ENCODE measurements at regions not wholly inside any gene's neighbourhood (a gene's known extent, or its start where the extent isn't known, plus 50 kb on each side); places are given as distances from the start of the nearest gene placed in this dataset.
A peak's percentile ranks its signal among the peaks of the same experiment; 100 is the strongest.
"Not testable (repeated sequence)": the region's sequence is repeated elsewhere in the genome, so short reads cannot be mapped to it uniquely, and the experiment has no call there.

DNA sequence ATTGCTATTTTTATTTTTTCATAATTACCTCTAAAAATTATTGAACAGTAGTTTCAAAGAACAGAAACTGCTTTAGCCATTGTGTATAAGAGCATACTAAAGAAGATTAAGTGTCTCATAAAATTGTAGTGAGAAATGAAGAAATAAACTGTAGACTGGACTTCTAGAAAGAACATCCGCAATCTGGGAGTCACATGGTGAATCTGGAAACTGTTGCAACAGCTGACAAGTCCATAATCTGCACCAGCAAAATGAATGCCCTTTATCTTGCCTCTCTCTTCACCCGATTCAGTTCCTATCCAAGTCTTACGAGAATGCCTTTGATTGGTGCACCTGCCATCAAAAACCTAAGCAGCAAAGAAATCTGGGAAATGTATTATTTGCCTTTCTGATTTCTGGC, 312.9 kb downstream of the NAF1 start:
- Histone ChIP-seq H3K9me3 (ENCODE audit: low read length) (no peaks in the 10 kb centered on the region), H3K4me3 (ENCODE audit: low read length) (no peak overlapping the region), H3K27me3 (ENCODE audit: low read length) (no peaks in the 10 kb centered on the region), H3K79me2 (ENCODE audit: low read length) (no peaks in the 10 kb centered on the region), H3K4me1 (ENCODE audit: low read length) (no peaks in the 10 kb centered on the region), H3K9me2 (replicated peaks; ENCODE audit: insufficient read depth, low read length) (no peaks in the 10 kb centered on the region), H3K27ac (ENCODE audit: low read length) (no peak overlapping the region), H2AFZ (ENCODE audit: low read length) (no peak overlapping the region), H3K36me3 (ENCODE audit: insufficient read depth, low read length) (no peaks in the 10 kb centered on the region), H3K4me2 (ENCODE audit: low read depth, low read length, poor library complexity, severe bottlenecking) (no peak overlapping the region), H3K9ac (ENCODE audit: low read length) (no peak overlapping the region), H4K20me1 (ENCODE audit: insufficient read depth, low read depth, low read length) (no peaks in the 10 kb centered on the region)
- no peak for DNase-seq

DNA sequence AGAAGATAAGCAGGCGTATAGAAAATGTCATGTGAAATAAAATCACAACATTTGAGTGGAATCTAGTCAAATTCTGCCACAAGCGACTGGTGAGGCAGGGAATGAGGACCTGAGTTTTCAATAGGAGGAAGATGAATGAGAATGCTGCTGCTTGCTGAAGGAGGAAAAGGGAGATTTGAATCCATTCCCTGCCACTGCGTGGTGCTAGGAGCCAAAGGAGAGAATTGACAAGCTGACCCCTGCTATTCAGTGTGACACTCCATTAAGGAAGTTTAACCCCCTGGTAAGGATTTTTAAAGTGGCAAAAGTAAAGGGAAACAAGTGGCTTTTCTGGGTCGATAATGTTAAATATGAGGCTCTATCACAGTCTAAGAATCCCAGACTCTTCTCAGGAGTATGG, 314.0 kb downstream of the NAF1 start:
- H3K9me2 ChIP-seq (replicated peaks; ENCODE audit: insufficient read depth, low read length), result no peaks in the 10 kb centered on the region
- no peak overlapping the region for H3K4me2 ChIP-seq (ENCODE audit: low read depth, low read length, poor library complexity, severe bottlenecking)
- H3K9me3 ChIP-seq (ENCODE audit: low read length), result no peaks in the 10 kb centered on the region
- H3K4me3 ChIP-seq (ENCODE audit: low read length), result no peak overlapping the region
- H3K4me1 ChIP-seq (ENCODE audit: low read length), result no peaks in the 10 kb centered on the region
- no peak overlapping the region for H2AFZ ChIP-seq (ENCODE audit: low read length)
- no peaks in the 10 kb centered on the region for H3K27me3 ChIP-seq (ENCODE audit: low read length)
- H3K27ac ChIP-seq (ENCODE audit: low read length), result no peak overlapping the region
- no peaks in the 10 kb centered on the region for H4K20me1 ChIP-seq (ENCODE audit: insufficient read depth, low read depth, low read length)
- no peaks in the 10 kb centered on the region for H3K79me2 ChIP-seq (ENCODE audit: low read length)
- no peak for DNase-seq
- H3K36me3 ChIP-seq (ENCODE audit: insufficient read depth, low read length), result no peaks in the 10 kb centered on the region
- no peak overlapping the region for H3K9ac ChIP-seq (ENCODE audit: low read length)

DNA sequence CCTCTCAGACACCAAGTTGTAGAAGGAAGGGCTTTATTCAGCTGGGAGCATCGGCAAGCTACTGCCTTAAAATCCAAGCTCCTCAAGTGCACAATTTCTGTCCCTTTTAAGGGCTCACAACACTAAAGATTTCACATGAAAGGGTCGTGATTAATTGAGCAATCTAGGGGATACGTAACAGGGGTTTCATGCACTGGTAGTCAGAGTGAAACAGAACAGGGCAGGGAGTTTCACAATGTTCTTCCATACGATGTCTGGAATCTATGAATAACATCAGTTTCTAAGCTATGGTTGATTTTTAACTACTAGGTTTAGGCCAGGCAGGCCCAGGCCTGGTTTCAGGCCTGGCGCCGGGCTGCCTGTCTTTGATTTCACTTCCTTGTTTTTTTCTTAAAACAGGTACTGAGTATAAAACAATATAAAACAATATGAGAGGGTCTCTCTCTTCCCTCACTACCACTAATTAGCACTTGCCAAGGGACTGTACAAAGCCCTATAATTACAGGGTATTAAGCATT, 315.4 kb downstream of the NAF1 start:
- not testable (repeated sequence) for H3K36me3 ChIP-seq (ENCODE audit: insufficient read depth, low read length); H3K4me3 ChIP-seq (ENCODE audit: low read length); H3K9me2 ChIP-seq (replicated peaks; ENCODE audit: insufficient read depth, low read length); H3K27me3 ChIP-seq (ENCODE audit: low read length); H3K79me2 ChIP-seq (ENCODE audit: low read length); DNase-seq; H3K4me1 ChIP-seq (ENCODE audit: low read length); H4K20me1 ChIP-seq (ENCODE audit: insufficient read depth, low read depth, low read length); H3K9me3 ChIP-seq (ENCODE audit: low read length); H3K4me2 ChIP-seq (ENCODE audit: low read depth, low read length, poor library complexity, severe bottlenecking); H3K27ac ChIP-seq (ENCODE audit: low read length); H3K9ac ChIP-seq (ENCODE audit: low read length)
- peak overlapping the region; percentile 38; the same call in 1 of the 2 replicates for H2AFZ ChIP-seq (ENCODE audit: low read length)

DNA sequence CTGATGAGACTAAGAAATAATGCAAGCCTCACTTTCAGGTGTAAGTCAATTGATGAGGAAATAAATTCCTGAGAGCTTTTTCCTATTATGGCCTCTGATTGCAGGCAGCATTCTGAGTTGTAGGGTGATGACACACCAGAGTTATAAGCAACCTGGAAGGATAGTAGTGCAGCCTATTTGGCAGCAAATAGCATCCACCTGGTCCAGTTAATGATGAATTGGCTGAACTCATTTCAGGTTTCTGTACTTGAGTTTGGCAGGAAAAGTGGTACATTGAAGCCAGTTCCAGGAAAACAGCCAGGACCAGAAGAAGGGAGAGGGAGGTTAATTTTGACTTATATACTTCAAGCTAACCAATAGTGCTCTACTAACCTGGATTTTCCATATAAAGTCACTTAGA, 316.8 kb downstream of the NAF1 start:
- no peaks in the 10 kb centered on the region for H4K20me1 ChIP-seq (ENCODE audit: insufficient read depth, low read depth, low read length)
- no peak overlapping the region for H3K4me3 ChIP-seq (ENCODE audit: low read length)
- no peaks in the 10 kb centered on the region for H3K9me3 ChIP-seq (ENCODE audit: low read length)
- H3K4me2 ChIP-seq (ENCODE audit: low read depth, low read length, poor library complexity, severe bottlenecking), result no peak overlapping the region
- no peak overlapping the region for H3K27ac ChIP-seq (ENCODE audit: low read length)
- DNase-seq, result no peak
- H3K4me1 ChIP-seq (ENCODE audit: low read length), result no peaks in the 10 kb centered on the region
- H3K27me3 ChIP-seq (ENCODE audit: low read length), result no peaks in the 10 kb centered on the region
- H3K36me3 ChIP-seq (ENCODE audit: insufficient read depth, low read length), result no peaks in the 10 kb centered on the region
- H3K9me2 ChIP-seq (replicated peaks; ENCODE audit: insufficient read depth, low read length), result no peaks in the 10 kb centered on the region
- no peak overlapping the region for H3K9ac ChIP-seq (ENCODE audit: low read length)
- H2AFZ ChIP-seq (ENCODE audit: low read length), result no peak overlapping the region
- H3K79me2 ChIP-seq (ENCODE audit: low read length), result no peaks in the 10 kb centered on the region

DNA sequence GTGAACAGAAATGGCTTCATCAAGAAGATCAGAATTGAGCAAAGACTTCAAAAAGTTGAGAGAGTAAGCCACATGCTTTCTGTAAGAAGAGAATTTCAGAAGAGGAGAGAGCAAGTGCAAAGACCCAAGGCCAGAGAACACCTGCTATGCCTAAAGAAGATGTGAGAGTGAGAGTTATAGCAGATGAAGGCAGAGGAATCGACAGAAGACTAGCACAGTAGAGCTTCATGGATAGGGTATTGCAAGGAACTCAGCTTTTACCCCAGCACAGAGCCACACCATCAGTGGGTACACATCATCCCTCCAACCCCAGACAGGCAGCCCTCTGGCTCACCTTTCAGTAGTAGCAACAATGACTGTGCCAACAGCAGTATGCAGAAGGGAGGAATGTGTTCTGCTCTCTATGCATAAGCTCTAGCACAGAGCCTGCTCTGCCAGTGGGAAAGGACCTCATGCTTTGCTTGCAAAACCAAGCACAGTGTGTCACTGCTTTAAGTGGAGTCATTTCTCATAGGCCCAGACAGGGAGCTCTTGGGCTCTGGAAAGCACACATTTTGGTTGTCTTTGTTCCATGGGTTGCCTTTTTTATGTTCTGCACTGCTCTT, 318.6 kb downstream of the NAF1 start:
- H3K79me2 ChIP-seq (ENCODE audit: low read length), result no peaks in the 10 kb centered on the region
- no peaks in the 10 kb centered on the region for H4K20me1 ChIP-seq (ENCODE audit: insufficient read depth, low read depth, low read length)
- no peaks in the 10 kb centered on the region for H3K36me3 ChIP-seq (ENCODE audit: insufficient read depth, low read length)
- H3K4me3 ChIP-seq (ENCODE audit: low read length), result no peak overlapping the region
- no peaks in the 10 kb centered on the region for H3K4me1 ChIP-seq (ENCODE audit: low read length)
- H3K9me2 ChIP-seq (replicated peaks; ENCODE audit: insufficient read depth, low read length), result no peaks in the 10 kb centered on the region
- no peaks in the 10 kb centered on the region for H3K27me3 ChIP-seq (ENCODE audit: low read length)
- no peak overlapping the region for H3K27ac ChIP-seq (ENCODE audit: low read length)
- H3K9me3 ChIP-seq (ENCODE audit: low read length), result no peaks in the 10 kb centered on the region
- no peak for DNase-seq
- H2AFZ ChIP-seq (ENCODE audit: low read length), result no peak overlapping the region
- H3K4me2 ChIP-seq (ENCODE audit: low read depth, low read length, poor library complexity, severe bottlenecking), result no peak overlapping the region
- no peak overlapping the region for H3K9ac ChIP-seq (ENCODE audit: low read length)

DNA sequence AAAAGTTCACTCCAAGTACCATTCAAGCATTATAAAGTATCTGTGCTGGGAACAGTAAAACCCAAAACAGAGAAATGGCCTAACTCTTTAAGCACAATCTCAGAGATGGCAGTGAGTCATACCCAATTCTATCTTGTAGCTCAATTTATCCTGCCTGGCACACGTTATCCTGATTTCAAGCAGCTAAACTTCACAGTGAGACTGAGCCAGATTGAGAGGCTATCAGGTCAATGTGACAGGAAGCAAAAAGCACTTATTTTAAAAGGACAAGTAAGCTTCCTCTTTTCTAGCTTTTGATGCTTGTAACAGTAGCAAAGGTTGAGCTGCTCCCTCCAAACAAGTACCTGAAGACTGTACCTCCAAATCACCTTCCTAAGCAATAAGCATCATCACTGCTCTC, 324.9 kb downstream of the NAF1 start:
- H3K27ac ChIP-seq (ENCODE audit: low read length), result no peak overlapping the region
- peaks cover 4% of the 10 kb centered on the region; the same call in 1 of the 2 replicates for H3K4me1 ChIP-seq (ENCODE audit: low read length)
- H2AFZ ChIP-seq (ENCODE audit: low read length), result no peak overlapping the region; the same call in 1 of the 2 replicates
- H3K36me3 ChIP-seq (ENCODE audit: insufficient read depth, low read length), result no peaks in the 10 kb centered on the region
- no peaks in the 10 kb centered on the region for H3K9me3 ChIP-seq (ENCODE audit: low read length)
- DNase-seq, result no peak
- H3K79me2 ChIP-seq (ENCODE audit: low read length), result no peaks in the 10 kb centered on the region
- no peak overlapping the region for H3K4me3 ChIP-seq (ENCODE audit: low read length)
- no peak overlapping the region for H3K4me2 ChIP-seq (ENCODE audit: low read depth, low read length, poor library complexity, severe bottlenecking)
- no peaks in the 10 kb centered on the region for H3K27me3 ChIP-seq (ENCODE audit: low read length)
- no peaks in the 10 kb centered on the region for H3K9me2 ChIP-seq (replicated peaks; ENCODE audit: insufficient read depth, low read length)
- no peak overlapping the region for H3K9ac ChIP-seq (ENCODE audit: low read length)
- no peaks in the 10 kb centered on the region for H4K20me1 ChIP-seq (ENCODE audit: insufficient read depth, low read depth, low read length)

DNA sequence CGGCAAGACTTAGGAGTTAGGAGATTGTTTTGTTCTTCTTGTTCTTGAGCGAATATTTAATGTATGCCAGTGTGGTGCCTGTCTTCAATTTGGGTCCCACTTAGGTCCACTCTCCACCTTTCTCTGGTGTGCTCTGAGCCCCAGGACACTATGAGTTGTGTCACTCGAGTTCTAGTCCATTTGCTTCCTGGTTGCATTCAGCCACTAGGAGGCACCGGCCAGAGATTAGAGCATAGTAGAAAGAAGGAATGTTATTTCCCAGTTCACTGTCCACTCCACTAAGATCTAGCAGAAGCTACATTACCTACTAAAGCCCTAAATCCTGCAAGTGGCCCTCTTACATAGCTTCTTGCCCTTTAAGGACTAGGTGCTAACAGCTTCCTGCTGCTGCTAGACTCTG, 326.9 kb downstream of the NAF1 start:
- peak; percentile 64 for DNase-seq
- no peaks in the 10 kb centered on the region for H3K36me3 ChIP-seq (ENCODE audit: insufficient read depth, low read length)
- H3K27me3 ChIP-seq (ENCODE audit: low read length), result no peaks in the 10 kb centered on the region
- no peaks in the 10 kb centered on the region for H3K9me2 ChIP-seq (replicated peaks; ENCODE audit: insufficient read depth, low read length)
- no peak overlapping the region for H3K4me3 ChIP-seq (ENCODE audit: low read length)
- no peak overlapping the region for H3K4me2 ChIP-seq (ENCODE audit: low read depth, low read length, poor library complexity, severe bottlenecking)
- no peak overlapping the region for H3K27ac ChIP-seq (ENCODE audit: low read length)
- H3K9ac ChIP-seq (ENCODE audit: low read length), result no peak overlapping the region
- H3K9me3 ChIP-seq (ENCODE audit: low read length), result no peaks in the 10 kb centered on the region
- no peak overlapping the region for H2AFZ ChIP-seq (ENCODE audit: low read length)
- H4K20me1 ChIP-seq (ENCODE audit: insufficient read depth, low read depth, low read length), result no peaks in the 10 kb centered on the region
- no peaks in the 10 kb centered on the region for H3K79me2 ChIP-seq (ENCODE audit: low read length)
- peaks cover 4% of the 10 kb centered on the region; the same call in 1 of the 2 replicates for H3K4me1 ChIP-seq (ENCODE audit: low read length)

DNA sequence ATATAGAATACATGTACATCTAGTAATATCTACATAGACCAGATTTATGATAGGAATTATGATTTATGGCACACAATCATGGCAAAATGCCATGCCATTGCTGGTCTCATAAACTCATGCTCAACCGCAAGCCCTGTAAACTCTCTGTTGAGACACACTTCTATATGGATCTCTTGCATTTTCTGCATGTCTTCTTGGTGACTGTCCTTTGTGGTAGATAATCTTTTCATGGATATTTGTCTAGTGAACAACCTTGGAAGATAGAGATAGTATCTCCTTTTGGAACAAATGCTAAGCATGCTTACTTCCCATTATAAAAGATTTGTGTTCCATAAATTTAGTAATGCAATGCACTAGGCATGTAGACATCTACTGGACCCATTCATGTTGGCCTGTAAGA, 328.0 kb downstream of the NAF1 start:
- no peak for DNase-seq
- Histone ChIP-seq H3K4me1 (ENCODE audit: low read length) (peaks cover 4% of the 10 kb centered on the region; the same call in 1 of the 2 replicates), H3K4me2 (ENCODE audit: low read depth, low read length, poor library complexity, severe bottlenecking) (no peak overlapping the region), H3K9me2 (replicated peaks; ENCODE audit: insufficient read depth, low read length) (no peaks in the 10 kb centered on the region), H3K79me2 (ENCODE audit: low read length) (no peaks in the 10 kb centered on the region), H2AFZ (ENCODE audit: low read length) (no peak overlapping the region), H4K20me1 (ENCODE audit: insufficient read depth, low read depth, low read length) (no peaks in the 10 kb centered on the region), H3K27ac (ENCODE audit: low read length) (no peak overlapping the region), H3K9ac (ENCODE audit: low read length) (no peak overlapping the region), H3K27me3 (ENCODE audit: low read length) (no peaks in the 10 kb centered on the region), H3K9me3 (ENCODE audit: low read length) (no peaks in the 10 kb centered on the region), H3K4me3 (ENCODE audit: low read length) (no peak overlapping the region), H3K36me3 (ENCODE audit: insufficient read depth, low read length) (no peaks in the 10 kb centered on the region)
